OCI-LY3 (cell line): ENCODE measurements at regions not wholly inside any gene's neighbourhood (a gene's known extent, or its start where the extent isn't known, plus 50 kb on each side); places are given as distances from the start of the nearest gene placed in this dataset.

Experiments
- EZH2phosphoT487 ChIP-seq: fragments of 200-600 bp; shearing (Covaris generic); IDR thresholded peaks from 2 replicates; pipeline ENCODE4 v1.6.1; 2018; ENCODE audit warnings: antibody characterized with exemption, mixed run types, low read depth
- TF ChIP-seq, protein P1 (sequence below): fragments of 200-600, 300-600 bp; sonication (generic); IDR thresholded peaks from 2 replicates; pipeline ENCODE4 v1.5.1; 2014; ENCODE audit warnings: antibody characterized with exemption, low read length, low read depth

- TF ChIP-seq, protein P1, sequence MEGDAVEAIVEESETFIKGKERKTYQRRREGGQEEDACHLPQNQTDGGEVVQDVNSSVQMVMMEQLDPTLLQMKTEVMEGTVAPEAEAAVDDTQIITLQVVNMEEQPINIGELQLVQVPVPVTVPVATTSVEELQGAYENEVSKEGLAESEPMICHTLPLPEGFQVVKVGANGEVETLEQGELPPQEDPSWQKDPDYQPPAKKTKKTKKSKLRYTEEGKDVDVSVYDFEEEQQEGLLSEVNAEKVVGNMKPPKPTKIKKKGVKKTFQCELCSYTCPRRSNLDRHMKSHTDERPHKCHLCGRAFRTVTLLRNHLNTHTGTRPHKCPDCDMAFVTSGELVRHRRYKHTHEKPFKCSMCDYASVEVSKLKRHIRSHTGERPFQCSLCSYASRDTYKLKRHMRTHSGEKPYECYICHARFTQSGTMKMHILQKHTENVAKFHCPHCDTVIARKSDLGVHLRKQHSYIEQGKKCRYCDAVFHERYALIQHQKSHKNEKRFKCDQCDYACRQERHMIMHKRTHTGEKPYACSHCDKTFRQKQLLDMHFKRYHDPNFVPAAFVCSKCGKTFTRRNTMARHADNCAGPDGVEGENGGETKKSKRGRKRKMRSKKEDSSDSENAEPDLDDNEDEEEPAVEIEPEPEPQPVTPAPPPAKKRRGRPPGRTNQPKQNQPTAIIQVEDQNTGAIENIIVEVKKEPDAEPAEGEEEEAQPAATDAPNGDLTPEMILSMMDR: no peak
- no peak for TF ChIP-seq EZH2phosphoT487
Measured at GRCh38 chr4:18242919-18243693, 221.6 kb upstream of the LCORL start.
